NCI-H1436 treated with DMSO at 0.1 percent for 48 hours (cell line): ENCODE measurements at regions not wholly inside any gene's neighbourhood (a gene's known extent, or its start where the extent isn't known, plus 50 kb on each side); places are given as distances from the start of the nearest gene placed in this dataset.

Experiments
- DNase-seq: peaks from one replicate; lab custom pipeline; 2025; lab: John Stamatoyannopoulos, UW

DNA sequence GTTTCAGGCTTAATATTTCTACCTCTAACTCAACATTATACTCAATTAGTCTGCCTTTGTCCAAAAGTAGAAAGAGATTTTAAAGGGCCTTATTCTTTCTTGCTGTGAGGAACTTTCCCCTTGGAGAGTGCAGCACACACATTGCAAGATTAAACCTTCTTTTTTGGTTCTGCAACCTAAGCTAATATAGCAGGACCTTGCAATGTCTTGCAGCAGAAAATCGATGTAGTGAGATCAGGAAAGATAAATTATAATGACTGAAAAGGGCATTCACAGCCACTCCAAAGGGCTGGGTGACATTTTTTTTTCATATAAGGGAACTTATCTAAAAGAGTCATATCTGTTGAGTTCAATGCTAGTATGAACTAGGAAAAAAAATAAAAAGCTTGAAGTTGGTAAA lies 422.7 kb upstream of the ADAMTS16 start:
- no peak for DNase-seq

DNA sequence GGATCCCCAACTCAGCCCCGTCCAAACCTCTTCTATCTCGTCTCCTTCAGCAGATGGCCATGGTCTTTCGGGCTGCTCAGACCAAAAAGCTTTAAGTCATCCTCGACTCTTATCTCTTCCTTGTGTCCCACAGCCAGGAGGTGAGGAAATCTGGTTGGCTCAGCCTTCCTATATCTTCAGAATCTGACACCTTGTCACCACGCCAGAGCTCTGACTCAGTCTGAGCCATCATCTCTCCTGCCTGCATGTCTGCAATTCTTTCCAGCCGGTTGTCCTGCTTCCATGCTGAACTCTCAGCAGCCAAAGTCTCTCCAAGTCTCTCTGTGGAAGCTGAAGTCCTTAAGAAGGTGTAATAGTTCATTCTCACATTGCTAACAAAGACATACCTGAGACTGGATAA lies 419.3 kb upstream of the ADAMTS16 start:
- DNase-seq, result no peak

DNA sequence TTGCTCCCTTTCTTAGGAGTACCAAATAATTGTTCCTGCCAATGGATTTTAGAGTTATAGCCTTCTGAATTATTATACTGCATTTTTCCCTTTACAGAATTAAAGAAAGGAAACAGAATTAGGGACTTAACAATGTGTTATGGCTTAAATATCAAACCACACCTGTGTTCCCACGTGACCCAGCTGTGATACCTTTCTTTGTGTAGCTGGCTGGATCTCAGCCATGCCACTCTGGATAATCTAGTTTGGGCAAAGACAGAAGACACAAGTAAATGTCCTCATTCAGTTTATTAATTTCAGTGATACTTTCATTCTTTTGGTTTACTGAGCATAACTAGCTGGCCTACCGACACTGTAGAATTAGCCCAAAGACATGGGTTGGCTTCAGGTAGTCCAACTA lies 417.2 kb upstream of the ADAMTS16 start:
- DNase-seq, result no peak

DNA sequence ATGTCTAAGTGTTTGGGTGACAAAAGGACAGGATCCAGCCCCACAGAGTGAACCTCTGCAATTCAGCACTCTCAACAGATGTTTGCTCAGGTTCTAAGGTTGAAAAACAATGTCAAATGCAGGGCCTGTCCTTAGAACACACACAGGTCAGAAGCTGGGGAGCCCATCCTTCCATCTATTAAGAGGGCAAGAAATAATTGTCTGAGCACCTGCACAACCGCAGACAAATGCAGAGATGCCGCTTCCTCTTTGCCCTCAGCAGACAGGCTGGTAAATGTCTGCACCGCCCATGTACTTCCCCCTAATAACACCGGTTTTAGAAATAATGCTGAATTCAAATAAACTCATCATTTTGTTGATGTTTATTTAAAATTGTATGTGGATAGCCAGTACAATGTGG lies 414.5 kb upstream of the ADAMTS16 start:
- DNase-seq, result no peak

DNA sequence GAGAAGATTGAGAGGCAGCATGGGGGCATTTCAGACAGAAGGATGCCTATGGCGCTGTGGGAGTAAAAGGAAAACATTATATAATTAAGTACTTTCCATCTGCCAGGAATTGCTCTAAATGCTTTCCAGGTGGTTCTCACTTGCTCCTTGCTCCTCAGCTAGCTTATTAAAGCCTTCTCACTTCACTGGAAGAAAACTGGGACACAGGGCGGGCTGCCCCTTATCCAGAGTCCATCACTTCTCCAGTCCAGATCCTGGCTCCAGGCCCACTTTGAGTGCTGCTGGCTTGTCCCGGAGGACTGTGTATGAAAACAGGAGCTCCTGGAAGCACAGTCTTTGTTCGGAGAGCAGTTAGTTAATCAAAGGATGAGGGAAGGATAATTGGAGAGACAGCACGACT lies 409.9 kb upstream of the ADAMTS16 start:
- no peak for DNase-seq

DNA sequence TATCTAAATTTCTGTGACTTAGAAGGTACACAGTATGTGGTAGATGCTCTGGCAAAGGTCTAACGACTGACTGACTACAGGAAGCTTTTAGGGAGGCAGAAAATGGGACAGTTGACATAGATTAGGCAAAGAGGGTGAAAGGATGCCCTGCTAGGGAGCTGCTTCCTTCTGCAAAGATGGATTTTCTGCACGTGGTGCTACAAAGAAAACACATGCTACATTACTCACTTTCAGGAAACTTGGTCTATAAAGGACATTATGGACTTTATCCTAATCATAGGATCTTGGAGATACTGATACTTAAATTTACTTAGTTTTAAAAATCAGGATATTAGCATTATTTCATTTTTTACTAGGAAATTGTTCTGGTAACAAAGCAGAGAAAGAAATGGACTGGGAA lies 405.8 kb upstream of the ADAMTS16 start:
- DNase-seq, result no peak

DNA sequence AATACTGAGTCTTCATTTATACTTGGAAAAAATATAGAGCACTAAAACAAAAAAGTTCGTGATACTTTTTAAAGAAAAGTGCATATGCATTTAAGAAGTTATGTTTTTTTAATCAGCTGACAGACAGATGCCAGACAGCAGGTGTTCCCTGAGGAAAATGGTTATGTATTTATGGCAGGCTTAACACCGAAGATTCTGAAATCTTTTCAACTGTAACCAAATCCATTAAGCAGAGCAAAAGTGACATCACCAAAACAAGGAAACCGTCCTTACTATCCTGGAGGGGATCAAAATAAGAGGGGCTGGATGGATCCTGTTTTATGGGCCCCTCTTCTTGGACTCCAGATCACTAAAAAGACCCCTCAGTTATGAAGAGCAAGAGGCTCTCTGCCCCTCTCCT lies 404.9 kb upstream of the ADAMTS16 start:
- no peak for DNase-seq

DNA sequence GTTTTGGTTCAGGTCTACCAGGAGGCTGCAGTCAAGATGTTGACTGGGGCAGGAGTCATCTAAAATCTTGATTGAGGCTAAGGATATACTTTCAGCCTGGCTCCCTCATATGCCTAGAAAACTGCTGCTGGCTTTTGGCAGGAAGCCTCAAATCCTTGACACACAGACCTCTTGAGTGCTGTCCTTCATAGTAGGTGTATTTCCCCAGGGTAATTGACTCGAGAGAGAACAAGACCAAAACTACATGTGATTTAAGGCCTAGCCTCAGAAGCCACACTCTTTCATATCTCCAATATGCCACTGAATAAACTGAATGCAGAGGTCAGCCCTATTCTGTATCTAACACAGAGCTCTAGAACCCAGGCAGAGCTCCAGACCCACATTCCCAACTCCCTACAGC lies 402.3 kb upstream of the ADAMTS16 start:
- DNase-seq, result no peak

DNA sequence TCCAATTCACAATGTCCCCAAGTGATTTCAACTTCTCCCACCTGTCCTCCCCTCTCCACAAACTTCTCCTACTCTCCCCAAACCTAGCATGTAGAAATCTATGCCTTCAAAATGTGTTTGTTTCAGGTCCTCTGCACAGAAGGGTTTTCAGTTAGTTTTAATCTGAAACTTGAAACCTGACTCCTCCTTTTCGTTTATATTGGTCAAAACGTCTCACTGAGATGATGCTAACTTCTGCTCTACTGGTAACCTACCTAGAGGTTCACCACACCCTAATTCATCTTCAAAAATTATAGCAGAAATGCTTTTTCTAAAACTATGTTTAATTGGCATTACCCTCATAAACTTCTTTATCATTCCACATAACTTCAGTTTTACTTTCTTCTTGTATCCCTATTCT lies 401.8 kb upstream of the ADAMTS16 start:
- no peak for DNase-seq

DNA sequence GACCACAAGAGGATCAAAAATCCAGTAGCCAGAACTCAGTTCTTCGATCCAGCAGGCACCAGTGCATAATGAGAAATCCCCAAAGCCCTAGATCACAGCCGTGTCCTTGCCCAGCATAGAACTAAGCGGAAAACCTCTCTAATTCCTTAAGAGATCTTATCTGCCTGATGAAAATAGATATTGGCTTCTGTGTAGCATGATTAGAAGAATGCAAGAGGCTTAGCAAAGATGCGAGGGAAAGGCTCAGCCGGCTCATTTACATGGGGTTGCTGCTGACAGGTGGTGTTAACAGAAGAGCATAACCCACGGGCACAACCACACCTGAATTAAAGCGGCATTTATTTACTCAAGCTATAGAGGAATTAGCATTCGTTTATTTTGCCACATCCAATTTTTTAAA lies 400.0 kb upstream of the ADAMTS16 start:
- DNase-seq, result no peak

DNA sequence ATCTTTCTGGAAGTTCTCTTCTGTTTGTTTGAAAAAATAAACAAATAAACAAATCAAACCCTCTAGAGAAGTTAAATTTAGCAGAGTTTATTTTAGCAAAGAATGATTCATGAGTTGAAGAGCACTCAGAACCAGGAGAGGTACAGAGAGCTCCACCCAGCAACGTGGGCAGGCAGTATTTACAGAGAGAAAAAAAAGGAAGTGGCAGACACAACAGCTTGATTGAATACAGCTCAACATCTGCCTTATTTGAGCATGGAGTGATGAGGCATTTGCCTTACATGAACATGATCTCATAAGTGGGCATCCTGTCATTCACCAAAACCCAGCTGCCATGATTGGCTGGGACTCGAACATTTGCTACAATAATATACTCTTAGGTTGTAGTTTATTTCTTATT lies 381.6 kb upstream of the ADAMTS16 start:
- no peak for DNase-seq

DNA sequence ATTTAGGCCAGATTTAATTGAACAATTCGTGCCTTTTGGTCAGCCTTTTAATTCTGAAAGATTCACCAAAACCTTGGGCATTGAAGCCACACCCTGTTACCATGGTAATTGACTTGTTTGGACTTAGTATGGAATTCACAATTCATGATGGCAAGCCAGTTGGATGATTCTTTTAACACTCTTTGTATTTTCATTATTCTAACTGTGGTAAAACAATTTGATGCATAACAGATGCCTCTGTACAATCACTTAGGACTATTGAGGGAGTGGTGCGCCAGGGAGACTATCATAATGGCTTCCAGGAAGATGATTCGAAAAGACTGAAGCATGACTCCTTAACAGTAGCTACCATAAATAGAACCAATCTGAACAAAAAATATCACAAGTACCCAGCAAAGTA lies 381.1 kb upstream of the ADAMTS16 start:
- DNase-seq, result no peak

DNA sequence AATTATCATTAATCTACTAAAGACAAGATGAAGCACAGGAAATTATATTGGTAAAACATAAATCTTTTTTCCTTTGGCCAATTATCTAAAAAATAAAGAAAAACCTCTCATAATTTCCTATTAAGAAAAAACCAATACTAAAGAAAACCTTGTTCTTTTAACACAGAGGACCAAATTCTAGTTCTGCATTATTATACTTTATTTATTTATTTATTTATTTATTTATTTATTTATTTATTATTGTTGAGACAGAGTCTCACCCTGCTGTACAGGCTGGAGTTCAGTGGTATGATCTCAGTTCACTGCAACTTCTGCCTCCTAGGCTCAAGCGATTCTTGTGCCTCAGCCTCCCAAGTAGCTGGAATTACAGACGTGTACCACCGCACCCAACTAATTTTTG lies 377.8 kb upstream of the ADAMTS16 start:
- no peak for DNase-seq

DNA sequence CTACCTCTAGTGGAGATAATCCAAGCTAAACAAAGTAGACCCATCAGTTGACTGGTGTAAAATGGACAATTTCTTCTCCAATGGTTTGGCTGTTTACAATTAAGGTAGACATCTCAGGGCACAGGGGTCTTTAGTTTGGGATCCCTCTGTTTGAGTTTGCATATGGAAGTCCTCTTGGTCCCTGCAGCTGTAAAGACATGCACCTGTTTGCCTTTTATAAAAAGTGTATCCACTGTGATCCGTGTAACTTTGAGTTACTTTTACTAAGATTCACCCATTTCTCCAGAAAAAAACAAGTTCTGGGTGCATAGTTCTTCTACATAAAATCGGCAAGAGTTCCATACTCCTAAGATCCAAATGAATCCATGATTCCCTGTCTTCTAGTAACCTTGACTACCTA lies 374.7 kb upstream of the ADAMTS16 start:
- DNase-seq, result no peak

DNA sequence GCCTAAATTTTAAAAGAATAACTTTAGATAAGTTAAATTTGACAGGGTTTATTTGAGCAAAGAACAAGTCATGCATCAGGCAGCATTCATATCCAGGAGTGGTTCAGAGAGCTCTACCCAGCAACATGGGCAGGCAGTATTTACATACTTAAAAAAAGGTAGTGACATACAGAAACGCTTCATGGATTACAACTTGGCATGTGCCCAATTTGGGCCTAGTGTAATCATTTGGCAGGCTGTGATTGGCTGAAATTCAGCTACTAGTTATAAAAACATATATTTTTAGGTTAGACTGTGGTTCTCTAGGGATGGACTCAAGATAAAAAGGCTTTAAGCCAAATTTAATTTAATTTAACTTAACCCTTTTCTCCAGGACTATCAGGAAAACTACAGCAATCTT lies 374.0 kb upstream of the ADAMTS16 start:
- DNase-seq, result no peak

DNA sequence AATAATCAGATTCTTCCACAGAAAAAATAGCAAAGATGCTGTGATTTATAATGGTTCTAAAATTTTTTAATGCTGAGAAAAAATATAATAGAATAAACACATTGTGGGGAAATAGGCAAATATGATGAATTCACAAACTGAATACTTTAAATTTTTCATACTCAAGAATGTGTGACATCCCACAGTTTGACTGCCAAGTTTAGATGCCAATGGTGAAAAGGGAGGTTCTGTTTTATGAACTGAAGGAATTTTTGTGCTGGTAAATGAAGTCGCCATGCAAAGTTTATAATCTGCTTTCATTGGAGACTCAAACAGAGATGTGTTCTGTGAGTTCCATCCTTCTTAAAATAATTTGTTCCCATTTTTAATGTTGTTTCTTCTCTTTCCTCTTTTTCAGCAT lies 367.5 kb upstream of the ADAMTS16 start:
- no peak for DNase-seq

DNA sequence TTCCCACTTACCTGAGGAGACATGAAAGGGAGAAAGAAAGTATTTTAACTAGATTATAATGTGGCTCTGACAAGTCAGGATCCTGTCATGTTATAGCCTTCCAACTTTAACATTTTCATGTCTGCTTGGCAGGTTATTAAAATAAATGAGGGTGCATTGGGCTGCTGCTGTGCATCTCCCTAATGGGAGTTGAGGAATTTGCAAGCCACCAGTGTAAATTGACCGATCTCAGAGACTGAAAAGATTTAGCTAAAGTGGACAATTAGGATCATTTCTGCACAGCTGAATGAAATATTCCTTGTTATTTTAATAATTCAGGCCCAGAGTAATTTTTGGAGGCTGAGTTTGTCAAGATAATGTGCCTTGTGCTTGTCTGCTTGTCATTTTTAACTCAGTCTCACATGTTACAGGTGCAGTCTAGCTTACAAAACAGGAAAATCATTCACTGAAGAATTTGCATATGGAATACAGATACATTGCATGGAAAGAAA lies 366.3 kb upstream of the ADAMTS16 start:
- DNase-seq, result no peak

DNA sequence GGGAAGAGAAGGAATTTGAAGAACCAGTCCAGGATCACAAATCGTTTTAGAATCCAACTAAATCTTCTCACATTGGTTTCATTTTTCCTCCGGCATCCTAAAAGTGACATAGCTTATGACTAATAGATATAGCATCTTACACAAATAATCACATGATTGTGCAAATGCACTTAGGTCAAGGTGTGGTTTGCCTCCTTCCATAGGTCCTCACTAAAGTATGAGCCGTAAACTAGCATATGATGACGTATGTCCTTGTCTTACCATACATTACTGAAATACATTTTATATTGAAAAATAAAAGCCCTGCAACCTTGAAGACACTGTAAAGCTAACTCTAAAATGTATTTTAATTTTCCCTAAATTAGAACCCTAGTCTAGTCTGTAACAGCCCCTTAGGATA lies 362.7 kb upstream of the ADAMTS16 start:
- DNase-seq, result no peak

DNA sequence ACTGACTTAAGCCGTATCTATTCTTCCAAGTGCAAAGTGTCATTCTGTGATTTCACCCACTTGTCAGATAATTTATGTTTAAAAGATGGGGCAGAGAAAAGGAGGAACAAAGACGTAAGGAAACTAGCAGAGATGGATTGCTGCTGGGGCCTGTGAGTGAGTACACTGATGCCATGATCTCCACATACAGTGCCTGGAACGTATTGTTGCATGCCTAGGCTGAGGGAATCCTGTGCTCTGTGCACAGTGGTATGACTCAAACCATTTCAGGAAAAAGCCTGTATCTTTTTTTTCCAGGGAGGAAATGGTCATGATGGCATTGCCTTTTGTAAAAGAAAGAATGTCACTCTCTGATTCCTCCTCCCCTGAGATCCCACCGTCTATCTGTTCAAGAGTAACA lies 359.5 kb upstream of the ADAMTS16 start:
- no peak for DNase-seq

DNA sequence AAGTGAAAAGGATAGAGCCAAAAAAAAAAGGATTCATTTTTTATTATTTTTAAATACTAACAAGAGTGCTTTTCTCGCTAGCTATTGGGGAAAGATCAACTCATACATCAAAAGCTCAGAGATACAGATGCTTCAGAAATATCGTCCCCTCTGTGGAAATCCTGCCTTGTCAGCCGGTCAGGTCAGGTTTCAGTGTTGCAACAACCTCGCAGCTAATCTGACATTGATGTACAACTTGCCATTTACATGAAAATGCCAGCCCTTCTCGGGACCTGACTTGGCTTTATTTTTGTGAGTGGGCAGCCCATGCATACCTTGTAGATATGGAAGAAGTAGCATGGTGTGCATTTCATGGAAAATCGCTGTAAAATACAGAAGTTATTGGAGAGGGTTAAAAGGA lies 358.8 kb upstream of the ADAMTS16 start:
- DNase-seq, result no peak

DNA sequence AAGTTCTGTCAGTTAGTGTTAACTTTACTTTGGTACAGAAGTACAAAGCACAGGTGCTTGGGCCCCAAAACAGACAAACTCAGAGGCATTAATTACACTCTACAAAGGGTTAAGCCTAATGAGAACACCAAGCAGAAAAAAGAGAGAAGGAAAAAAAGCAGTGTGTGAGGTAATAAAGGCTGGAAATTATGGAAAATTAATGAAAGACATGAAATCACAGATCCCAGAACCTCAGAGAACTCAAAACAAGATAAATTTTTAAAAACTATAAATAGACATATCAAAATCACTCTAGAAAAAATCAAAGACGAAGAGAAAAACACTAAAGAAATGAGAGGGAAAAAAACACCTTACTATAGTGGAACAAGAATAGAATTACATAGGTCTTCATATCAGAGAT lies 354.2 kb upstream of the ADAMTS16 start:
- DNase-seq, result no peak

DNA sequence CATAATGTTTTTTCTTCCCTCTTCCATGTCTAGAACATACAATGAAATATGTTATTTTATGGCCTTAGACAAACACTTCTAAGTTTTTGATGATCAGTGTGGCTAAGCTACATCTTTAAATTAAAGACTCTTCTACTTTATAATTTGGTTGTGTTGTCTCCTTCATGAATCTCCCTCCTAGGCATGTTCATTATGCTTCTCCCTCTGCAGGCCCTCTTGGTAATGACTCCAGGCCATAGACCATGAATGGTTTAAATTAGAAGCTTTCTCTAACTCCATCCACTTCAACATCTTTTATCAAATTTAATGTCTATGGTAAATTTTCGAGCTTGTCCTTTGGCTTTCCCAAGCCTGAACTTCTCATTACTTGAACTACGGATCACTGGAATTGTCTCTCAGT lies 342.7 kb upstream of the ADAMTS16 start:
- DNase-seq, result no peak

DNA sequence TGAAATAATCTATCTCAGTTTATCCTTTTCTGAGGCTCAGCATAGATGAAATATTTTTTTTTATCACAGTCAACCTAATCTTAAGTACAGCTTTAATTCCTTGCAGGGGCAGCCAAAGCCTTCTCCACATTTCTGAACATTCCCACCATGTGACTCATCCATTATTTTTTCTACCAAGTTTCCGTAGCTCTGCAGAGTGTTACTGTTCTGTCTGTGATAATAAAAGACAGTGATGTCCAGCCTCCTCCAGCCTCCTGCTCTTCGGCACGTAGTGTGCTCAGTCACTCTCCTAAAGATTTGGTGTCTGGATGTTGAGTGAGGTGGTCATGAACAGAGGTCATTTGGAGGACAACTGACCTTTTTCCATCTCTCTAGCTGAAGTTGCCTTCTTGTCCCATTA lies 338.1 kb upstream of the ADAMTS16 start:
- DNase-seq, result no peak

DNA sequence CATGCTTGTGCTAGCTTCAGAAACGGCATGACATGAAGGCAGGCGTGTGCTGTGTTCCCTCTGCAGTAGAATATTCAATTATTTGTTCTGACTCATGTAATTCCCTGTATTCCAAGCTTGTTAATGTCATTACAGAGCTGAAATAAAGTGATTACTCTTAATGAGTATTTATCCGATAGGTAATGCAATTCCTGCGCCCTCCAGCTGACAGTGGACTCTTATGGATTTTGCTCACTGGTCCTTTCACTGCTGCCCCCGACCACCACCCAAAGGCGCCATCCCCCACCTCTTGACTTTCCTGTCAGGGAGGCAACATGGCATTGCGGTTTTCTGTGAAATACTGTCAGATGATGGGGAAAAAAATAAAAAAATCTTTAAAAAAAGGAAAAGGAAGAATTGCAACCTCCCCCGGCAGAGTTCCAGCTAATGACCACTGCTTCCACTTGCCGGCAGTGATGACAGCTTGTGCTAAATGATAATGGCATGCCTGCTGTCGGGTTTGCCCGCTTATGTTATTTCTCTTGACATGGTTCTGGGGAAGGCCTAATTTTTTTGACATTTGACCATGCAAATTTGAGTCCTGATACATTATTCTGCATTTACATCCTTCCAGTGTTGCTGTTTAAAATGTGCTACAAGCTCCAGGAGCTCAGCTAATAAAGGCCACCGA lies 335.3 kb upstream of the ADAMTS16 start:
- no peak for DNase-seq

DNA sequence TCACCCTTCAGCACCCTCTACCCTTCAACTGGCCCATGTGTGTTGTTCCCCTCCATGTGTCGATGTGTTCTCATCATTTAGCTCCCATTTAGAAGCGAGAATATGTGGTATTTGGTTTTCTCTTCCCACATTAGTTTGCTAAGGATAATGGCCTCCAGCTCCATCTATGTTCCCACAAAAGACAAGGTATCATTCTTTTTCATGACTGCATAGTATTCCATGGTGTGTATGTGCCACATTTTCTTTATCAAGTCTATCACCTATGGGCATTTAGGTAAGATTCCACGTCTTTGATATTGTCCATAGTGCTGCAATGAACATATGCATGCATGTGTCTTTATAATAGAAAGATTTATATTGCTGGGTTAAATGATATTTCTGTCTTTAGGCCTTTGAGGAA lies 325.1 kb upstream of the ADAMTS16 start:
- DNase-seq, result no peak
